H1 (cell line): ENCODE measurements at regions not wholly inside any gene's neighbourhood (a gene's known extent, or its start where the extent isn't known, plus 50 kb on each side); places are given as distances from the start of the nearest gene placed in this dataset.

Experiments
- CHD7 ChIP-seq: fragments of 300-600 bp; sonication (generic); IDR thresholded peaks from 2 replicates; pipeline ENCODE4 v1.7.1; 2012; ENCODE audit warnings: low read length, moderate library complexity, mild to moderate bottlenecking, inconsistent platforms; ENCODE audit not compliant: insufficient replicate concordance
- SIX5 ChIP-seq: IDR thresholded peaks from 2 replicates; pipeline ENCODE4 v1.6.1; 2011; ENCODE audit warnings: mild to moderate bottlenecking, low read depth, low read length

- TF ChIP-seq CHD7 = no peak
- no peak for TF ChIP-seq SIX5
- TF ChIP-seq, all 59 proteins: peak for 0
These were observed 309.6 kb upstream of the CNTNAP5 start (continued) for GRCh38 chr2:123715467-123715982.
